HCT116 (cell line): ENCODE measurements at regions not wholly inside any gene's neighbourhood (a gene's known extent, or its start where the extent isn't known, plus 50 kb on each side); places are given as distances from the start of the nearest gene placed in this dataset.
"Not testable (repeated sequence)": the region's sequence is repeated elsewhere in the genome, so short reads cannot be mapped to it uniquely, and the experiment has no call there.

Experiments
- ATAC-seq: fragments of 200-7000 bp; cut with Tn5 transposase; 2 replicates; pipeline ENCODE4 v1.9.1; 2020; ENCODE audit warnings: mild to moderate bottlenecking, moderate library complexity
- BruUV-seq: library from RNA; stranded (reverse); fragments of 400-500 nt; replicated peaks from 2 replicates; lab custom pipeline; 2021; lab: Mats Ljungman, UMichigan
- CTCF ChIA-PET: fragments of 300-600 bp; sonication (Branson Sonifier 250); formaldehyde crosslinking; loops from one replicate; lab custom pipeline; 2021; ENCODE audit warnings: antibody characterized with exemption; lab: Charles Lee
- POLR2A ChIA-PET: fragments of 300-600, 350-600 bp; sonication (Branson Sonifier 250); formaldehyde crosslinking; loops from one replicate; lab custom pipeline; 2021; ENCODE audit warnings: antibody characterized with exemption; lab: Charles Lee
- RAD21 ChIA-PET, 2 experiments: fragments of 300-600 bp; sonication (Branson Sonifier 250); formaldehyde crosslinking; loops; one replicate each; lab custom pipeline; 2023; ENCODE audit warnings: low total read pairs in 2 of 2; ENCODE audit not compliant: uncharacterized antibody in 2 of 2, unreplicated experiment in 2 of 2, low non-redundant PET in 1 of 2; lab: Charles Lee
- DNase-seq: peaks from one replicate; pipeline ENCODE4 v3.0.0-alpha.2; 2010; ENCODE audit warnings: low read depth, low spot score
- H2AFZ ChIP-seq: fragments of 200-600 bp; shearing (Covaris generic), sonication (generic); 2 replicates; pipeline ENCODE4 v1.6.1; 2017; ENCODE audit warnings: low read depth, mixed run types, mixed read lengths, antibody characterized with exemption, low read length; ENCODE audit not compliant: poor library complexity, severe bottlenecking
- H3K27ac ChIP-seq: 2 replicates; pipeline ENCODE4 v1.5.1; 2012; ENCODE audit warnings: low read depth, low read length
- H3K27me3 ChIP-seq: fragments of 200-600 bp; sonication (generic); 2 replicates; pipeline ENCODE4 v1.6.1; 2016; ENCODE audit warnings: mixed run types, low read length, mixed read lengths; ENCODE audit not compliant: insufficient read depth
- H3K36me3 ChIP-seq, 2 experiments: fragments of 200-500 bp in 1 of 2; fragments of 200-600 bp in 1 of 2; sonication (Bioruptor generic) in 1 of 2; sonication (generic) in 1 of 2; 2 replicates each; pipeline versions ENCODE4 v1.5.1 to v1.6.1; 2014 to 2016; ENCODE audit warnings: low read length in 2 of 2, inconsistent platforms in 1 of 2, mixed read lengths in 1 of 2, mixed run types in 1 of 2; ENCODE audit not compliant: insufficient read depth in 2 of 2, control insufficient read depth in 1 of 2
- H3K4me1 ChIP-seq, 2 experiments: fragments of 200-600 bp in 1 of 2; sonication (generic) in 1 of 2; 2 replicates each; pipeline versions ENCODE4 v1.5.1 to v1.6.1; 2012 to 2017; ENCODE audit warnings: low read length in 2 of 2, inconsistent platforms in 1 of 2, mild to moderate bottlenecking in 1 of 2, mixed read lengths in 1 of 2, mixed run types in 1 of 2, moderate library complexity in 1 of 2; ENCODE audit not compliant: insufficient read depth in 2 of 2, control insufficient read depth in 1 of 2
- H3K4me2 ChIP-seq: fragments of 200-600 bp; sonication (generic); 2 replicates; pipeline ENCODE4 v1.6.1; 2017; ENCODE audit warnings: mixed run types, low read length, mixed read lengths
- H3K4me3 ChIP-seq, 2 experiments: fragments of 200-600 bp in 1 of 2; sonication (generic) in 1 of 2; replicated peaks in 1 of 2; 2 replicates each; pipeline ENCODE4 v1.5.1; 2011 to 2016; ENCODE audit warnings: low read length in 2 of 2, control low read depth in 1 of 2, low read depth in 1 of 2, mild to moderate bottlenecking in 1 of 2, mixed read lengths in 1 of 2, mixed run types in 1 of 2
- H3K79me2 ChIP-seq: fragments of 200-600 bp; sonication (generic); 2 replicates; pipeline ENCODE4 v1.6.1; 2017; ENCODE audit warnings: mild to moderate bottlenecking, mixed run types, low read length, moderate library complexity, mixed read lengths; ENCODE audit not compliant: insufficient read depth
- H3K9ac ChIP-seq: fragments of 200-600 bp; sonication (generic); 2 replicates; pipeline ENCODE4 v1.6.1; 2016; ENCODE audit warnings: low read length, mixed read lengths
- H3K9me2 ChIP-seq: fragments of 200-600 bp; sonication (generic), shearing (Covaris generic); 2 replicates; pipeline ENCODE4 v1.6.1; 2017; ENCODE audit warnings: mixed run types, mild to moderate bottlenecking, moderate library complexity; ENCODE audit not compliant: insufficient read depth
- H3K9me3 ChIP-seq, 2 experiments: fragments of 200-500 bp in 1 of 2; fragments of 200-600 bp in 1 of 2; sonication (Bioruptor generic) in 1 of 2; sonication (generic) in 1 of 2; 2 replicates each; pipeline ENCODE4 v1.6.1; 2014 to 2017; ENCODE audit warnings: low read length in 2 of 2, mixed read lengths in 2 of 2, inconsistent platforms in 1 of 2, low read depth in 1 of 2, mild to moderate bottlenecking in 1 of 2, mixed run types in 1 of 2, moderate library complexity in 1 of 2; ENCODE audit not compliant: control insufficient read depth in 1 of 2, insufficient read depth in 1 of 2
- H4K20me1 ChIP-seq: fragments of 200-600 bp; sonication (generic), shearing (Covaris generic); 2 replicates; pipeline ENCODE4 v1.6.1; 2017; ENCODE audit warnings: mixed run types, mild to moderate bottlenecking, moderate library complexity; ENCODE audit not compliant: insufficient read depth
- ATF3 ChIP-seq: IDR thresholded peaks from 2 replicates; pipeline ENCODE4 v1.6.1; 2012
- CBX3 ChIP-seq: IDR thresholded peaks from 2 replicates; pipeline ENCODE4 v1.6.1; 2012; ENCODE audit warnings: low read depth
- CEBPB ChIP-seq: IDR thresholded peaks from 2 replicates; pipeline ENCODE4 v1.6.1; 2012; ENCODE audit warnings: low read depth
- EGR1 ChIP-seq: IDR thresholded peaks from 2 replicates; pipeline ENCODE4 v1.6.1; 2012; ENCODE audit warnings: low read depth
- ELF1 ChIP-seq: IDR thresholded peaks from 2 replicates; pipeline ENCODE4 v1.6.1; 2012; ENCODE audit warnings: low read depth, borderline replicate concordance
- EZH2 ChIP-seq: fragments of 200-600 bp; sonication (generic); IDR thresholded peaks from 2 replicates; pipeline ENCODE4 v1.6.1; 2017; ENCODE audit warnings: antibody characterized with exemption, mixed run types
- JUND ChIP-seq: IDR thresholded peaks from 2 replicates; pipeline ENCODE4 v1.6.1; 2012
- MAX ChIP-seq: IDR thresholded peaks from 2 replicates; pipeline ENCODE4 v1.6.1; 2012
- POLR2A ChIP-seq: IDR thresholded peaks from 2 replicates; pipeline ENCODE4 v1.7.0; 2011; ENCODE audit warnings: borderline replicate concordance; ENCODE audit not compliant: insufficient read depth, insufficient read length; ENCODE audit errors: extremely low read depth
- SIN3A ChIP-seq: IDR thresholded peaks from 2 replicates; pipeline ENCODE4 v1.6.1; 2012; ENCODE audit warnings: low read depth
- SP1 ChIP-seq: IDR thresholded peaks from 2 replicates; pipeline ENCODE4 v1.6.1; 2012; ENCODE audit warnings: low read depth
- TCF7L2 ChIP-seq: IDR thresholded peaks from 2 replicates; pipeline ENCODE4 v1.7.0; 2011; ENCODE audit warnings: borderline replicate concordance, inconsistent platforms; ENCODE audit not compliant: insufficient read depth, insufficient read length; ENCODE audit errors: extremely low read depth
- YY1 ChIP-seq: IDR thresholded peaks from 2 replicates; pipeline ENCODE4 v1.6.1; 2011; ENCODE audit warnings: low read length, low read depth, moderate library complexity, mild to moderate bottlenecking; ENCODE audit not compliant: insufficient replicate concordance; ENCODE audit errors: extremely low read depth
- ZBTB33 ChIP-seq: IDR thresholded peaks from 2 replicates; pipeline ENCODE4 v1.6.1; 2011; ENCODE audit warnings: mild to moderate bottlenecking, low read length, moderate library complexity; ENCODE audit not compliant: insufficient replicate concordance; ENCODE audit errors: extremely low read depth
- ZFX ChIP-seq: fragments of 450-650 bp; IDR thresholded peaks from 2 replicates; pipeline ENCODE4 v1.6.1; 2017
- ZNF274 ChIP-seq: fragments of 200-500 bp; sonication (Bioruptor generic); IDR thresholded peaks from 2 replicates; pipeline ENCODE4 v1.6.1; 2014; ENCODE audit warnings: mild to moderate bottlenecking, low read depth, low read length, inconsistent platforms
- intact Hi-C: fragments of 100-400 bp; cut with micrococcal nuclease; formaldehyde crosslinking; loops from 2 replicates; pipeline ENCODE4 v1.10.0; 2022

GRCh38 chr5:85576666-85577065 lies 1041.1 kb upstream of the COX7C start:
- no peaks in the 10 kb centered on the region for H3K9me3 ChIP-seq
- H3K4me3 ChIP-seq, result no peak overlapping the region
- no peak for TF ChIP-seq POLR2A
- no peak for TF ChIP-seq EGR1
- no peak for TF ChIP-seq CEBPB
- no peak for TF ChIP-seq MAX
- TF ChIP-seq ELF1, result no peak
- no peak for TF ChIP-seq ZBTB33
- no peak for TF ChIP-seq SP1
- no peak for TF ChIP-seq TCF7L2
- TF ChIP-seq CBX3, result no peak
- TF ChIP-seq ATF3, result no peak
- TF ChIP-seq SIN3A, result no peak
- no peak for TF ChIP-seq YY1
- TF ChIP-seq EZH2, result no peak
- TF ChIP-seq JUND, result no peak
- no peak for TF ChIP-seq ZFX
- TF ChIP-seq ZNF274, result no peak
- H2AFZ ChIP-seq, result no peak overlapping the region
- ChIA-PET RAD21 (no interaction called here), POLR2A (no interaction called here), CTCF (no interaction called here)
- H4K20me1 ChIP-seq, result no peaks in the 10 kb centered on the region
- no TSS peak for BruUV-seq
- no peaks in the 10 kb centered on the region for H3K4me1 ChIP-seq
- H3K9me2 ChIP-seq, result no peaks in the 10 kb centered on the region
- no peaks in the 10 kb centered on the region for H3K36me3 ChIP-seq
- no peak for ATAC-seq
- no peak overlapping the region for H3K4me2 ChIP-seq
- no peaks in the 10 kb centered on the region for H3K79me2 ChIP-seq
- no peak overlapping the region for H3K27ac ChIP-seq
- no peak overlapping the region for H3K9ac ChIP-seq
- DNase-seq, result no peak
- no peaks in the 10 kb centered on the region for H3K27me3 ChIP-seq
- intact Hi-C loops, result no loop called here

GRCh38 chr5:85587806-85588205 lies 1029.9 kb upstream of the COX7C start:
- H3K9me2 ChIP-seq, H3K4me3 ChIP-seq, CTCF ChIA-PET, DNase-seq, H3K9me3 ChIP-seq, H3K4me2 ChIP-seq, H3K36me3 ChIP-seq, H3K9ac ChIP-seq, H4K20me1 ChIP-seq, BruUV-seq, H3K27ac ChIP-seq, H3K27me3 ChIP-seq, POLR2A ChIA-PET, H3K4me1 ChIP-seq, intact Hi-C loops, ATAC-seq, H3K79me2 ChIP-seq, H2AFZ ChIP-seq, RAD21 ChIA-PET: not testable (repeated sequence)

- H3K9me3 ChIP-seq, ATAC-seq, RAD21 ChIA-PET: not testable (repeated sequence)
Measured at GRCh38 chr5:85588268-85588667, 1029.5 kb upstream of the COX7C start.

More at GRCh38 chr5:85588268-85588667, 1029.5 kb upstream of the COX7C start:
- H3K27ac ChIP-seq, H3K79me2 ChIP-seq, H3K36me3 ChIP-seq, H3K27me3 ChIP-seq, H3K9ac ChIP-seq, H3K9me2 ChIP-seq, H3K4me3 ChIP-seq, CTCF ChIA-PET, H3K4me1 ChIP-seq, H3K4me2 ChIP-seq, H4K20me1 ChIP-seq, intact Hi-C loops, H2AFZ ChIP-seq, DNase-seq, POLR2A ChIA-PET, BruUV-seq: not testable (repeated sequence)
